HG03565 (cell line): ENCODE measurements at regions not wholly inside any gene's neighbourhood (a gene's known extent, or its start where the extent isn't known, plus 50 kb on each side); places are given as distances from the start of the nearest gene placed in this dataset.
"Not testable (repeated sequence)": the region's sequence is repeated elsewhere in the genome, so short reads cannot be mapped to it uniquely, and the experiment has no call there.

Experiments used
- ATAC-seq: cut with Tn5 transposase; IDR thresholded peaks from one replicate; pipeline ENCODE4 v1.9.1; 2021; ENCODE audit warnings: mild to moderate bottlenecking, moderate library complexity; ENCODE audit not compliant: unreplicated experiment

DNA sequence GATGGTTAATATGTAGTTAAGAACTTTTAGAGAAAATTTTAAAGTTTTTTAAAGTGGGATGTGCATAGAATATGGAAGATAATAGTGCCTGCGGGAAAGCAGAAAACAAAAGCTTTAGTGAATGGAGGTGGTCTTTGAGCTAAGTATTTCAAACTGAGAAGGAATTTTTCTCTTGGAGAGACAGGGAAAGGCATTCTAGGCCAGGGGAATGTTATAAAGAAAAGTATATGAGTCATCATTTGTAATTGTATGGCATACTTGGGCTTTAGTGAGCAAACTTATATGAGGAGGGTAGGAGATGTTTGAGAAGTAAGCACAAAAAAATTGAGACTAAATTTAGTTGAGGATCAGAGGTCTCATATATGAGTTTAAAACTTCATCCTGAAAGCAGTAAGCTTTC is 467.0 kb downstream of the PPARGC1A start:
- ATAC-seq = no peak

DNA sequence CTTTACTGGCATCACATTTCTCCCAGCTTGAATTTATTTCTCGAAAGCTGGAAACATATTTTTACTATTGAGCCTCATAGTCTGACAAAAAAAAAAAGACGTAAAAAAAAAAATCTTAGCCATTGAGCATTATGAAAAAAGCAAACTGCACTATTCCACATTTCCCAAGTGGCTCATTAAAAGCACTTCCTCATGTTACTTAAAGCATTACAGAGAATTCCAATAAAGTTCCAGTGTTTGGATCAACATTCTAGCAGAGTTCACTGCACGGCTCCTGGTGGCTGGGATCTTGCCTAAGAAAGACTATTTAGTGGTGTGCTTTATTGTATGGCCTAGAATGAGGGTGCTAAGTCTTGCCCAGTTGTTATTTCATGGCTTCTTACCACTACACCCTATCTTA is 476.2 kb downstream of the PPARGC1A start:
- no peak for ATAC-seq

DNA sequence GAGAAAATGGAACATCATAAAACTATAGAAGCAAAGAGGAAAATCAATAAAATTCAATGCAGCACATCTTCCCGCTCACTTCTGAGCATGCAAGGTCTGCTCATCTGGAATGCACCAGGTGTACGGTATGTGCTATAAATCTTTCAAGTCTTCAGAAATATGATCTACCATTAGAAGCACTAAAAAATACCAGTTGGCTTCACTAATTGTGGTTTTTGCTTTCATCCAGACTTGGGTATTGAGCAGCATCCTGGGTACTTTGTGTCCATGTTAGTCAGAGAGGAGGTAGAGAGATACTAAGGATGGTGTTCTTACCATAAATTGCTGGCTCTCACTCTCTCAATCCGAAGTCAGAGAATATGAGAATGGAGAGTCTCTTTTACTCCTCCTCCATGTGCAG is 477.1 kb downstream of the PPARGC1A start:
- ATAC-seq = no peak

DNA sequence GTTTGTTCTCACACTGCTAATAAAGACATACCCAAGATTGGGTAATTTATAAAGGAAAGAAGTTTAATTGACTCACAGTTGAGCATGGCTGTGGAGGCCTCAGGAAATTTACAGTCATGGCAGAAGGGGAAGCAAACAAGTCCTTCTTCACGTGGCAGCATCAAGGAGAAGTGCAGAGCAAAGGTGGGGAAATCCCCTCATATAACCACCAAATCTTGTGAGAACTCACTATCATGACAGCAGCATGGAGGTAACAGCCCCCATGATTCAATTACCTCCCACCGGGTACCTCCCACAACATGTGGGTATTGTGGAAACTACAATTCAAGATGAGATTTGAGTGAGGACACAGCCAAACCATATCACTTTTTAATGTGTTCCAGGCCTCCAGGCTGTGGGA is 480.9 kb downstream of the PPARGC1A start:
- not testable (repeated sequence) for ATAC-seq

DNA sequence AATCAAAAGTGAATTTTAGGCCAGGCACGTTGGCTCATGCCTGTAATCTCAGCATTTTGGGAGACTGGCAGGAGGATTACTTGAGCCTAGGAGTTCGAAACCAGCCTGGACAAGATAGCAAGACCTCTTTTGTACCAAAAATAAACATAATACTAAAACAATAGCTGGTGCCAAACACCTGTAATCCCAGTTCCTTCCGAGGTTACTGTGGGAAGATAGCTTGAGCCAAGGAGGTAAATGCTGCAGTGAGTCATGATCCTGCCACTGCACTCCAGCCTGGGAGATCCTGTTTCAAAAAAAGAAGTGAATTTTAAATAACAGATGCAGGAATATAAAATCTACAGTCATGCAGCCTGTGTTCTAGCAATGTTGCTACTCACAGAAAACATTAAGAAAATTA is 488.3 kb downstream of the PPARGC1A start:
- ATAC-seq = no peak

DNA sequence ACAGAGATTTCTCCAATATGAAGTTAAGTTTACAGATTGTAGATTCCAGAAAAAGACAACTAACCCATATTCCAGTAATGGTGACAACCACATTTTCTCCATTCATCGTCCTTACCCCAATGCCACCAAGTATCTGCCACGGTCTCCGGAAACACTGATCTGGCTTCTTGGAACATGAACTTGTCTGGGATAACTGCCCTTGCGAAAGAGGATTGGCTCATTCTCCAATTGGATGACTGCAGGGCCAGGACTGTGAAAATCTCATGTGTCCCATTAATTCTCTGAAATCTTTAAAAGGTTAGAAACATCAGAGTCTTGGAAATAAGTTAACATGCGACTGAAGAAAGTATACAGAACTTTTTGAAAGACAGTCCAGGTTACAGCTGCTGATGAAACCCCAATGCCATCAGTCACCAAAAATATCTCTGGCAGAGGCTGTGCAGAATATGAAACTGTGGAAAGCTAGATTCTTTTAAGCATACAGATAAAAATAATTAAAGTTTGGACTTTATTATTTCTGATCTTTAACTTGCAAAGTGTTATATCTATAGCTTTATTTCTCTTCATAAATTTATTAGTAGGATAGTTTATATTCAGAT is 496.9 kb downstream of the PPARGC1A start:
- ATAC-seq = no peak

DNA sequence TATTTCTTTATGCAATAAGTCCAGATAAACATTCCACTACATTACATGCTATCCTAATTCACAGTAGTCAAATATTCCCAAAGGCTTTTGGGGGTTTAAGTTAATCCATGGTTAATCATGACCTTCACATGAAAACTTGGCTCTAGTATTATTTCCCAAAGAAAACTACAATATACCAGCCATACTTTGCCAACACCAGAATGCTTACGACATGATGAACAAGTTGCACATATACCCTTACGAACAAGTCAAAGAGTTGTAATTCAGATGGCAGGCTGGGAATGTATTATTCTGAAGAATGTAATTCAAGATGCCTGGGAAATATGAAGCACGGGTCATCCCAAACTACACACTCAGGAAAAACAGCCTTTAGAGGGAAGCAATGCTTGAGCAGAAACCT is 499.6 kb downstream of the PPARGC1A start:
- no peak for ATAC-seq

DNA sequence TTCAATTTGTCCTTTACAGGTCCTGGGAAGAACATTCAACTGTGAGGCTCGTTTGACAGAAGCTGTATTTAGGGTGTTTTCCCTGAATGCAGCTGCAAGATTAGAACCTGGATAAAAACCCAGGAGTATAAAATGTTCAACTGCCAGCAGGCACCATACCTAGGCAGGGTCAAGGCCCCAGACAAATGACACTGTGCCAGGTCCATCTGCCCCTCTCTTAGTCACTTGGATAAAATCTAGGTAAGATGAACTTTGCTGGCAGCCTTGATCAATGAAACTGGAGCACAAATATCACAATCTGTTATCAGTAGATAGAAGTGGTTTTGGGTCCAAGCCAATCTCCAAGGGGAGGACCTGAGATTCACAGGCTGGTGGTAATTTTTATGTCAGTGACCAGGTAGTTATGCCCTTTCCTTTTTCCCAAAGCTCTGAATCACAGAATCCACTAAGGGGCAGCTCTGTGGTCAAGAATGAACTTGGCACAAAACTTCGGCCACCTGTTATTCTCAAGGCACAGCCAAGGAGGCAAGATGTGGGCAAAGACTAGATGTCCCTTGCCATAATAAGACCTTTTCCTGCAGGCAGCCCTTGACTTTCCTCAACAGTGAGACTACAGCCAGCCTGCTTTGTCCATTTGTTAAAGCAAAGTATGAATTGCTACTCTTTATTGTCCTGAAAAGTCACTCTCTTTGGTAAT is 501.0 kb downstream of the PPARGC1A start:
- ATAC-seq = no peak

DNA sequence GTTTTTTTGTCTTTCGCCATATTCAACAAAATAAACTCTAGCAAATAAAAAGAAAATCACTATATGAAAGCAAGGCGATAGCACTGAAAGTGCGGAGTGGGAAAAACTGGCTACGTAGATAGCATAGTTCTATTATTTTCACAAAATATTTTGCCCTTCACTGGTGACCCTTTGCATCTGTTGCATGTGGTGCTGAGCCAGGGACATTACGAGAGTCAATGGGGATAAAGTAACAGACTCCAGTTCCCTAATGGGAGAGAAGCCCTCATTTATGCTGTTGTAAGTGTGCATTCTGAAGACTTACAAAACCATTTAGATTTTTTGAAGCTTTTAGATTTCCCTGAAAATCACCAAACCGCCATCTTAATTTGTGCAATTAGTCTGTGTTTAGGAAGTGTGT is 501.6 kb downstream of the PPARGC1A start:
- no peak for ATAC-seq

DNA sequence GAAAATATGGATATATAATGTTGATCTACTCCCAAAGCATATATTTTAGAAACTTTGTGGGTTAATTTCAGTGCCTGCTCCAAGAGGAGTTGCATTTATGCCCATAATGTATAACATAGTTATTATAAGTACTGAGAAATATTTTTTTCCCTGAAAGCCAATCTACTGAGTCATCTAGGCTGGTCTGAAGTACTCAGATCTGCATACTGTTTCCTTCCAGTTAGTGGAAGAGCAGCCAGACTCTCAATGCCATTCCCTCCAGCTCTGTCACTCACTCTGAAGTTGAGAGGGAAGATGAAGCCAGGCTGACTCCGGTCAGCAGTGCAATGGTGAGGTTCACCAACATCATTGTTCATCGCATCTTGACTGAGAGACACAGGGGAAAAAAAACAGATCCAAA is 505.1 kb downstream of the PPARGC1A start:
- no peak for ATAC-seq

DNA sequence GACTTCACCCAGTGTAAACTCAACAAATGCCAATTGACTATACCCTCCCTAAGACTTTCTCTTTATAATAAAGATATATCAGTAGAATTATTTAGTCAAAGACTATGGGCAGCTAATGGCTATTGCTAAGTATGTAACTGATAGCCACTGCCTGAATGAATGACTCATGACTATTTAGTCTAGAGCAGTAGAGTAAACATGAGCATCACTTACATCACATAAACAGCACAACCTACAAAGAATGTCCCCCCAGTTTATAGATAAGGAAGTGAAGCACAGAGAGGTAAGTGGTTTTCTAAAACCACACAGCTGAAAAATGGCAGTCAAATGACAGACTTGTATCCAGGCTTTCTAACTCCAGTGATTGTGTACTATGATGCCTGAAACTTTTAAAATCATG is 507.0 kb downstream of the PPARGC1A start:
- no peak for ATAC-seq

DNA sequence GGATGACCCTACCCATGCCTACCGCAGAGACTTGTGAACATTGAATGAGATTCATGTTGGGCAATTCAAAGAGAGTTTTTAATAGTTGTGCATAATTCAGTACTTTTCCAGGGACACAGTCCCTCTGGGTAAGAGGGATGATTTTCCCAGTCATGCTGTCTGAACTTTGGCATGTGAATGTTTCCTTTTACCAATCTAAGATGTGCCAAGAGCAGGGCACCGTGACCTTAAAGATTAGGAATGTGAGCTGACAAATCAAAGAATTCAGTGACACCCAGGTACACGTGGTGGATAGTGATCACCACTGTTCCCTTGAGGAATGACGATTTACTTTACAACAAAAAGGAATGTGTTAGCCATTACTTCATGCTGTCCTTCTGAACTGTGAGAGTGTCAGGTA is 515.6 kb downstream of the PPARGC1A start:
- ATAC-seq = no peak

DNA sequence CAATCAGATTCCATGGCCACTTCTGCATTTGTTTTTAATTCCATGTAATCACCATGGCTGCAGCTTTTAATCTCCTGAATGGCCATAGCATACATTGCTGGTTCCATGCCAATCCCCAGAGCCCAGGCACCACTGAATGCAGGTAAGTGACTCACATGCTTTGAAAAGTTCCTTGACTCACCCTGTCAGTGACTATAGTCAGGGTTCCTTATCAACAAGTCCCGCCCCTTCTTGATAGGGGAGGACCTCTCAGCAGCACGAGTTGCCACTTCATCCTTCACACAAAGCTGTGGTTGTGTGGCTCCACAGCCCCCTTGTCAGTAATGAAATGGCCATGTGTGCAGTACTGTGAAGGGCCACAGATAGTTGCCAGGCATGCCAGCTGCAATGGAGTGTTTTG is 516.6 kb downstream of the PPARGC1A start:
- ATAC-seq = no peak

DNA sequence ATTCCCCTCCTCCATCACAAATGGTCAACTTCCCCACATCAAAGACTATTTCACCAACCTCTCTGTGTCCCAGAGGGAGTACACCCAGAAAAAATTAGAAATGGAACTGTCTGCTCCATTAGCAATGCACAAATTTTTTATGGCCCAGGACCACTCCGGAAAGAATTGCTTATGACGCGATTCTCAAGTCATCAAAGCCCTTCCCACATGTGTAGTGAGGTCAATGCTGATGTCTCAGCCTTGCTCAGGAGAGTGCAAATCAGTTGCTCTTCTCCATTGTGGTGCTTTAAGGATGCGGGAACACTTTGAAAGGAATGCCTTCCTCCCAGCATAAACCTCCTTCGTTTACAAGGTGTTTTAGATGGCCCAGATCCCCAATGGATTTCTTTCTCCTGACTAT is 518.3 kb downstream of the PPARGC1A start:
- ATAC-seq = no peak

DNA sequence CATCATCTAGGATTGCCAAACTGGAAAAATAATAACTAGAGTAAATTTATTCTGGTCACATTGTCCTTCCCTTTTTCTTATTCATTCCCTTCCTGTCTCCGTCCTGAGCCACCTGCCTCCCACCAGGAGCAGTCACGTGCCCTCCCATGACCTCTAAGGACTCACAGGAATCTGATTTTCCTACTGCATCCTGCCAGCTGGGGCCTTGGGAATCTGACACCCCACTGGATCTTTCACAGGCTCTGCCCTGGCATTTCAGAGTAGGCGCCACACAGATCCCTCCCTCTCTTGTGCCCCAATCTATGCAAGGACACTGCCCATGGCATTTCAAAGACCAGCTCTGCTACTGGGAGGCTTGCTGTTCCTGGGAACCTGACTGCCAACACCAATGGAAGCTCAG is 520.5 kb downstream of the PPARGC1A start:
- no peak for ATAC-seq

DNA sequence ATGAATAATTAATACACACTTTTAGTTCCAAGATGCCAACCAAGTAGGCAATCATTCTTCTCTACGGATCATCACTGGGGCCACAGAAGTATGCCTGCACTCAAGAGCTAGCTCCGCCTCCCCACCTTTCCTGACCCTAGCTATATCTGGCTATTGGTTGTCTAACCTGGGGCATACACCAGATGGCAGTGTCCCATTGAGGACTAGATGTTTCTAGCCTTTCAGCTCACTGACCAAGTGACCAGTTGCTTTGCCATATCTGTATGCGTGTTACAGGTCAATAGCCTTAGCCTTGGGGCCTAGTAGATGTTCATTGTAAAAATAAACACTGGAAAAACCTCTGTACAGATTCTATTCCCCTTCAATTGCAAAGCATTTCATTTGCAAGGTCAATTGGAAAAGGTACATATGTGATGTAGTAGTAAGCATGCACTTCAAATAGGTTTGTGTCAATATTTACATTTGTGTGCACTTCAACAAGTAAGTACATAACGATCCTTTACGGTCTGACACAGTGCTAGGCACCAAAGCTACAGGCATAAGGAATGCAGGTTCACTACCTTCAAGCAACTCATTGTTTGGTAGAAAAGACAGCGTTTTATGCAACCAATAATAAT is 521.7 kb downstream of the PPARGC1A start:
- no peak for ATAC-seq

DNA sequence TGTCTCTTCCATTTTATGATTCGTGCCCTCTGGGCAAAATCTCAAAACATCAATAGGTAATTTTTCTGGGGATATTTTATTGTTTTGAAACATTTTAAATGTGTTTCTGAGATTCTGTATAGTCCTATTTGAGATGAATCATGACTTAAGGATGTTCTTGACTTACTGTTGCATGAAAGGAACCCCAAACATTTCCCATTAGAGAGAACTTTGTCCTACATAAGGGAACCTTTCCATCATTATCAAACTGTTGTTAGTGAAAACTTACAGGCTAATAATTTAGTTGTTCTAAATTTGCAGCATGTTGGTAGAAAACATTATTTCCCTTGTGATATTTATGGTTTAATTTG is 523.3 kb downstream of the PPARGC1A start:
- no peak for ATAC-seq

DNA sequence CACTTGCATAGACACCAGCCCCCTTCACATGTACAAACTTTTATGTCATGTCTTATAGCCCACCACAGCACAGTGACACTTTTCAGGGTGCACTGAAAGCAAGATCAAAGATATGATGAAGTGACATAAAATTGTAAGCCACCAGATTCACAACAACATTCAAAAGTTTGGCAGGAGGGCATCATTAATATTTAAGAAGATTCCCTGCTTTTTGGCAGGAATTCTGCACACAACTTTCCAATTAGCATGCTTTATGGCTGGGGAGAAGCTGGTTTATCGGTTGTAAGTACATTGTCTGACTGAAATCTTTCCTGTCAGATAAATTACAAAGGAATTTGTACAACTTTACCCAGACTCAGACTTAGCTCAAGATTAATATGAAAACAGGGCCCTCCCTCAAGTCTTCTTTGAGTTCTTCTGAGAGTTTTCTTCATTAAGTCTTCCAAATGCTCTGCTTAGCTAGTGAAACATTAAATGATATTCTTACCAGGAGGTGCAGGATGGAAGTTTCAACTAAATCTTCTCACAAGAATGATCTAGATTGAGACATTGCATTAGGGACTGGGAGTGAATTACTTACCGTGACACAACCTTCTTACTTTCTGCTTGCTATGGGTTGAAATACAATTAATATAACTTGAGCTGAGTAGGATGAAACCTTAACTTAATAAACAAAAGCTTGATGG is 523.8 kb downstream of the PPARGC1A start:
- ATAC-seq = no peak

DNA sequence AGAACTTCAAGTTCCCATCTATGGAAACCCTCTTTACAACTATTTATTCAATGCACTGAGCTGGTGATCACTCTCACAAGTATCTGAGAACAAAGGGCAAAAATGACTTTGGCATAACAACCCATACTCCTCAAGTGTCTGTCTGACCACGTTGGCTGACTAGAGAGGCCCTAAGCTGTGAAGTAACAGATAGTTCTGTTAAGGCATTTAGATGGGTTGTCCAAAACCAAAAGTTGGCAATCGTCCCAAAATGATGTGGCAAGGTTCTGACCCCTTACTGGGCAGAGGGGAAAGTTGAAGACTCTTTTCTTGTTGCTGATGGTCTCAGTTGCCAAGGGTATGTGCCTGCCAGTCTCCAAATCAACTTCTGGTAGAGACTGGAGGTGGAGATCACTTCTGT is 524.8 kb downstream of the PPARGC1A start:
- no peak for ATAC-seq

DNA sequence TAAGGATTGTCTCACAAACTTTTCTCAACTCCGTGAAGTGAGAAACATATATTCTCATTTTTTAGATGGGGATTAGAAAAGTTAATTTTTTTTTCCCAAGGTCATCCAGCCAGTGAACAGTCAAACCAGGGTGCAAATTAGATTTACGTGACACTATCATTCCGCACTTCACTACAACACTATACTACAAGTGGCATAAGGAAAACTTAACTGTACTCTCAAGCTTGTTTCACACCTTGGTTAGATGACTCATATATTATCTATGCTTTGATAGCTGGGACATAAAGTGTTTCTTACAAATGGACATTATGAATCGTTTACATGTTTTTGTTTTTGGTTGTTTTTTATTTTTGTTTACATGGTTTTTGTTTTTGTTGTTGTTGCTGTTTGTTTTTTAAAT is 525.7 kb downstream of the PPARGC1A start:
- no peak for ATAC-seq

DNA sequence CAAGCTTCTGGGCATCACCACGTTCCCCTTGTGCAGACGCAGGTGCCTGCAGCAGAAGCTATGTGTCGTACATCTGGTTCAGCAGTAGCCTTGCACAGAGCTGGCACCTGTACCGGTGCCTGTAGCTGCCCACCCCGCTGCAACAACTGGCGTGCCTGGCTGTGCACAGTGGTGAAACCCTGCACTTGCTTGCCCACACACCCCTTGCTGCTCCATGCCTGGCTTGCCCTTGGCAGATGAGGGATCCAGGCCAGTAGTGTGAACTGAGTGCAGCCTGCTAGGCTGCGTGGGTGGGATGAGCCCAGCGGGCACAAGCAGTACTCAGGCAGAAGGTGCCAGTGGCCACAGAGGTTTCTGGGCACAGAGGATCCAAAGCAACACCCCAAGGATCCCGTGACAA is 528.4 kb downstream of the PPARGC1A start:
- ATAC-seq = no peak

DNA sequence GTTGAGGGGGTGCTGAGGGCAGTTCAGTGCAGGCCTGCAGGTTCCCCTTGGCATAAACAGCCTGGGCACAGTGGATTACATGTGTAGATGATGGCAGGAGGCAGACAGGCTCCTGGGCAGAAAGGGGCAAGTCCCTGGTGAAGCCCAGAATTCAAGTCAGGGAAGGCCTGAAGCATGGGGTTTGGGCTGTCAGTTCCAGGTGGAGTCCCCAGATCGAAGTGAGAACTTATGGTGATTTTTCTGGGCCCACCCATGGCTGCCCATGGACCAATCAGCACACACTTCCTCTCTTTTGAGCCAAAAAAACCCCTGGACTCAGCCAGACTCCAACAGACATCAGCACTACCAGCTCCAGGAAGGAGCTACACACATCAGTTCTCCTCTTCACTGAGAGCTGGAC is 529.1 kb downstream of the PPARGC1A start:
- no peak for ATAC-seq
